ENCODE measurements at regions not wholly inside any gene's neighbourhood (a gene's known extent, or its start where the extent isn't known, plus 50 kb on each side); places are given as distances from the start of the nearest gene placed in this dataset.

GRCh38 chr11:105553025-105553424, 56.8 kb upstream of the GRIA4 start:
- H3K9me2 ChIP-seq (ENCODE audit: insufficient read depth, low read length), result no peaks in the 10 kb centered on the region
- TF ChIP-seq REST (IDR thresholded peaks at IDR 0.05; ENCODE audit: borderline replicate concordance), result no peak
- TF ChIP-seq RAD21 (conservative IDR thresholded peaks at IDR 0.05), result no peak
- TF ChIP-seq, protein P1, sequence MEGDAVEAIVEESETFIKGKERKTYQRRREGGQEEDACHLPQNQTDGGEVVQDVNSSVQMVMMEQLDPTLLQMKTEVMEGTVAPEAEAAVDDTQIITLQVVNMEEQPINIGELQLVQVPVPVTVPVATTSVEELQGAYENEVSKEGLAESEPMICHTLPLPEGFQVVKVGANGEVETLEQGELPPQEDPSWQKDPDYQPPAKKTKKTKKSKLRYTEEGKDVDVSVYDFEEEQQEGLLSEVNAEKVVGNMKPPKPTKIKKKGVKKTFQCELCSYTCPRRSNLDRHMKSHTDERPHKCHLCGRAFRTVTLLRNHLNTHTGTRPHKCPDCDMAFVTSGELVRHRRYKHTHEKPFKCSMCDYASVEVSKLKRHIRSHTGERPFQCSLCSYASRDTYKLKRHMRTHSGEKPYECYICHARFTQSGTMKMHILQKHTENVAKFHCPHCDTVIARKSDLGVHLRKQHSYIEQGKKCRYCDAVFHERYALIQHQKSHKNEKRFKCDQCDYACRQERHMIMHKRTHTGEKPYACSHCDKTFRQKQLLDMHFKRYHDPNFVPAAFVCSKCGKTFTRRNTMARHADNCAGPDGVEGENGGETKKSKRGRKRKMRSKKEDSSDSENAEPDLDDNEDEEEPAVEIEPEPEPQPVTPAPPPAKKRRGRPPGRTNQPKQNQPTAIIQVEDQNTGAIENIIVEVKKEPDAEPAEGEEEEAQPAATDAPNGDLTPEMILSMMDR (IDR thresholded peaks at IDR 0.05; ENCODE audit: poor library complexity, severe bottlenecking), result no peak
- no peak for TF ChIP-seq EP300 (conservative IDR thresholded peaks at IDR 0.05; ENCODE audit: poor library complexity, severe bottlenecking)
- no peak for TF ChIP-seq MXI1 (conservative IDR thresholded peaks at IDR 0.05; ENCODE audit: poor library complexity, severe bottlenecking)

DNA sequence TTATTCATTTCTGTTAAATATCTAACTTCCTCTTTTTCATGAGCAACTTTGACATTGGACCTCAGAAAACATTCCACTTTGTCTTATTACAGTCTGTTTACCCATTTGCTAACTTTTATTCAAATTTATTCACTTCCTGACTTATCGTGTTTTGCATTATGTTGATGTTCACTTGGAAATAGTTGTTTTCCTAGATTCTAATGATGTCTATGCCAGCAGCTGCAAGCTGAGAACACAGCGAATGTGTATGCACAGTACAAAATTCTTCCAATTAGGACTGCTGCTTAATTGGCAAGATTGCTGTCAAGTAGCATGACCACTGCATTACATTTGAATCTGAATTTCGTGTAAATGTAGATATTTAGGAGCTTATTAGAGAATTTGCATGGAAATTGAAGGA, 61.5 kb upstream of the GRIA4 start:
- Histone ChIP-seq H3K4me2 (ENCODE audit: low read length) (no peak overlapping the region), H3K9me2 (ENCODE audit: insufficient read depth, low read length) (no peaks in the 10 kb centered on the region), H3K27me3 (ENCODE audit: insufficient read depth, low read depth, low read length) (no peaks in the 10 kb centered on the region), H3K36me3 (ENCODE audit: insufficient read depth, low read length) (no peaks in the 10 kb centered on the region), H3K27ac (ENCODE audit: low read length) (no peak overlapping the region), H3F3A (ENCODE audit: insufficient read depth, low read length, poor library complexity, severe bottlenecking) (no peaks in the 10 kb centered on the region), H3K4me3 (ENCODE audit: low read length) (no peak overlapping the region), H4K20me1 (ENCODE audit: insufficient read depth) (no peaks in the 10 kb centered on the region), H3K9me3 (ENCODE audit: low read length) (no peaks in the 10 kb centered on the region), H3K9ac (ENCODE audit: low read length) (no peak overlapping the region), H2AFZ (ENCODE audit: low read depth, low read length) (no peak overlapping the region), H3K79me2 (replicated peaks; ENCODE audit: insufficient read depth, low read length) (no peaks in the 10 kb centered on the region)
- TF ChIP-seq TAF1 (IDR thresholded peaks at IDR 0.05; ENCODE audit: low read depth), result no peak
- no peak for TF ChIP-seq RAD21 (conservative IDR thresholded peaks at IDR 0.05)
- TF ChIP-seq, protein P1 (IDR thresholded peaks at IDR 0.05; ENCODE audit: poor library complexity, severe bottlenecking), result no peak
- no peak for TF ChIP-seq SMC3 (conservative IDR thresholded peaks at IDR 0.05; ENCODE audit: poor library complexity)
- TF ChIP-seq EP300 (conservative IDR thresholded peaks at IDR 0.05; ENCODE audit: poor library complexity, severe bottlenecking), result no peak
- no peak for TF ChIP-seq REST (IDR thresholded peaks at IDR 0.05; ENCODE audit: borderline replicate concordance)
- TF ChIP-seq POLR2AphosphoS5 (IDR thresholded peaks at IDR 0.05), result no peak
- no peak for TF ChIP-seq EZH2 (IDR thresholded peaks at IDR 0.05; ENCODE audit: borderline replicate concordance, insufficient read depth, low read length, poor library complexity, severe bottlenecking)
- no peak for TF ChIP-seq MXI1 (conservative IDR thresholded peaks at IDR 0.05; ENCODE audit: poor library complexity, severe bottlenecking)

More at GRCh38 chr11:105553025-105553424, 56.8 kb upstream of the GRIA4 start:
- Histone ChIP-seq H3K4me3 (ENCODE audit: low read length) (no peak overlapping the region), H4K20me1 (ENCODE audit: insufficient read depth) (no peaks in the 10 kb centered on the region), H3K79me2 (replicated peaks; ENCODE audit: insufficient read depth, low read length) (no peaks in the 10 kb centered on the region), H2AFZ (ENCODE audit: low read depth, low read length) (no peak overlapping the region), H3K27ac (ENCODE audit: low read length) (no peak overlapping the region), H3K4me2 (ENCODE audit: low read length) (no peak overlapping the region), H3K9ac (ENCODE audit: low read length) (no peak overlapping the region), H3K27me3 (ENCODE audit: insufficient read depth, low read depth, low read length) (no peaks in the 10 kb centered on the region), H3F3A (ENCODE audit: insufficient read depth, low read length, poor library complexity, severe bottlenecking) (no peaks in the 10 kb centered on the region), H3K9me3 (ENCODE audit: low read length) (no peaks in the 10 kb centered on the region), H3K36me3 (ENCODE audit: insufficient read depth, low read length) (no peaks in the 10 kb centered on the region)
